ENCODE measurements at regions not wholly inside any gene's neighbourhood (a gene's known extent, or its start where the extent isn't known, plus 50 kb on each side); places are given as distances from the start of the nearest gene placed in this dataset.

DNA sequence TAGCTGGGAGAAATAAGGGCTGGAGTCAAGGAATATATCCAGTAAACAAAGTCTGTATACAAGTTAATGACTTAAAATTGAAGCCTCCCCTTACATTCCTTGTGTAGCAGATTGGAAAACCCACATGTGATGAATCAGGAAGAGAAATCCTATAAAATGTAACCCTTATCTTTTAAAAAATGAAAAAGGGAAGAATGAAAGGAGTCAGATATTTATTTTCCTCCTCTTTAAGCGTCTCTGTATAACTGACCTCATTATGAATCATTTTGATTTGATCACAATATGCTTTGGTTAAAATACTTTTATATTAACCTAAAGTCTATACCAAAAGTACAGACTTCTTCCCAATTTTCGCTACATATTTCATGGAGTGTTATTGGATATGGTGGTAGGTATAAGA is 316.3 kb upstream of the STAC start:
- TF ChIP-seq, protein P1, sequence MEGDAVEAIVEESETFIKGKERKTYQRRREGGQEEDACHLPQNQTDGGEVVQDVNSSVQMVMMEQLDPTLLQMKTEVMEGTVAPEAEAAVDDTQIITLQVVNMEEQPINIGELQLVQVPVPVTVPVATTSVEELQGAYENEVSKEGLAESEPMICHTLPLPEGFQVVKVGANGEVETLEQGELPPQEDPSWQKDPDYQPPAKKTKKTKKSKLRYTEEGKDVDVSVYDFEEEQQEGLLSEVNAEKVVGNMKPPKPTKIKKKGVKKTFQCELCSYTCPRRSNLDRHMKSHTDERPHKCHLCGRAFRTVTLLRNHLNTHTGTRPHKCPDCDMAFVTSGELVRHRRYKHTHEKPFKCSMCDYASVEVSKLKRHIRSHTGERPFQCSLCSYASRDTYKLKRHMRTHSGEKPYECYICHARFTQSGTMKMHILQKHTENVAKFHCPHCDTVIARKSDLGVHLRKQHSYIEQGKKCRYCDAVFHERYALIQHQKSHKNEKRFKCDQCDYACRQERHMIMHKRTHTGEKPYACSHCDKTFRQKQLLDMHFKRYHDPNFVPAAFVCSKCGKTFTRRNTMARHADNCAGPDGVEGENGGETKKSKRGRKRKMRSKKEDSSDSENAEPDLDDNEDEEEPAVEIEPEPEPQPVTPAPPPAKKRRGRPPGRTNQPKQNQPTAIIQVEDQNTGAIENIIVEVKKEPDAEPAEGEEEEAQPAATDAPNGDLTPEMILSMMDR (IDR thresholded peaks at IDR 0.05), result no peak
- TF ChIP-seq POLR2A (IDR thresholded peaks at IDR 0.05) (no peak), POLR2AphosphoS5 (IDR thresholded peaks at IDR 0.05) (no peak)
